GM10248 (cell line): ENCODE measurements at regions not wholly inside any gene's neighbourhood (a gene's known extent, or its start where the extent isn't known, plus 50 kb on each side); places are given as distances from the start of the nearest gene placed in this dataset.

Source experiments
- CTCF ChIA-PET: fragments of 300-600 bp; sonication (Branson Sonifier 250); formaldehyde crosslinking; extraction: SDS; loops from one replicate; lab custom pipeline; 2021; ENCODE audit warnings: antibody characterized with exemption; lab: Yijun Ruan, JAX
- POLR2A ChIA-PET: fragments of 350-650 bp; sonication (Branson Sonifier 250); formaldehyde crosslinking; extraction: SDS; loops from one replicate; lab custom pipeline; 2020; ENCODE audit warnings: antibody characterized with exemption; lab: Yijun Ruan, JAX
- DNase-seq: peaks from one replicate; pipeline ENCODE4 v3.0.0; 2012; ENCODE audit errors: extremely low spot score
- CTCF ChIP-seq: IDR thresholded peaks from 2 replicates; pipeline ENCODE4 v1.5.1; 2012; ENCODE audit warnings: mild to moderate bottlenecking, low read depth; ENCODE audit errors: extremely low read depth, missing control alignments, control extremely low read depth

- ChIA-PET POLR2A (no interaction called here), CTCF (interaction anchor here (1.2 kb wide), 1 partner anchor 14 kb away, joined by 3 read pairs; no protein-coding TSS in a partner anchor)
- no peak for DNase-seq
- no peak for TF ChIP-seq CTCF
These were observed 793.2 kb upstream of the TMEM132C start for GRCh38 chr12:127473766-127474165.

GRCh38 chr12:127479256-127479655 lies 787.7 kb upstream of the TMEM132C start:
- ChIA-PET POLR2A (no interaction called here), CTCF (no interaction called here)
- DNase-seq = no peak
- TF ChIP-seq CTCF = no peak

- POLR2A ChIA-PET = no interaction called here
- CTCF ChIA-PET = interaction anchor here (0.9 kb wide), 1 partner anchor 23 kb away, joined by 3 read pairs; no protein-coding TSS in a partner anchor
- TF ChIP-seq CTCF = no peak
- DNase-seq = no peak
These were observed 786.1 kb upstream of the TMEM132C start for GRCh38 chr12:127480775-127481314.

GRCh38 chr12:127482950-127483349 lies 784.0 kb upstream of the TMEM132C start:
- TF ChIP-seq CTCF = no peak
- ChIA-PET CTCF (no interaction called here), POLR2A (no interaction called here)
- DNase-seq = no peak

- TF ChIP-seq CTCF = no peak
- ChIA-PET POLR2A (no interaction called here), CTCF (no interaction called here)
- DNase-seq = no peak
These were observed 781.4 kb upstream of the TMEM132C start for GRCh38 chr12:127485528-127485927.

GRCh38 chr12:127487031-127487430 lies 779.9 kb upstream of the TMEM132C start:
- TF ChIP-seq CTCF = no peak
- ChIA-PET POLR2A (no interaction called here), CTCF (interaction anchor here (1.4 kb wide), 1 partner anchor 13 kb away, joined by 3 read pairs; no protein-coding TSS in a partner anchor)
- no peak for DNase-seq
